GM18499 (cell line): ENCODE measurements at regions not wholly inside any gene's neighbourhood (a gene's known extent, or its start where the extent isn't known, plus 50 kb on each side); places are given as distances from the start of the nearest gene placed in this dataset.

Experiments
- ATAC-seq: cut with Tn5 transposase; IDR thresholded peaks from one replicate; pipeline ENCODE4 v1.9.1; 2021; ENCODE audit warnings: moderate number of reproducible peaks; ENCODE audit not compliant: insufficient read depth, unreplicated experiment

DNA sequence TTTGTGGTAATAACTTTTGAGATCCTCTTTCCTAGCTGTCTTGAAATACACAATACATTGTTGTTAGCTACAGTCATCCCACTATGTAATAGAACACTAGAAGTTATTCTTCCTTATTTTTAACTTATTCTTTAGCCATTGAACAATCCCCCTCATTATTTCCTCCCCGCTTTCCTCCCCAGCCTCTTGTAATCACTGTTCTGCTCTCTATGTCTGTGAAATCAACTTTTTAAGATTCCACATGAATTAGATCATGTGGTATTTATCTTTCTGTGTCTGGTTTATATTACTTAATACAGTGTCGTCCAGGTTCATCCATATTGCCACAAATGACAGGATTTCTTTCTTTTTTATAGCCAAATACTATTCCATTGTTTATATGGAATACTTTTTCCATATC, 72.9 kb downstream of the SLC10A2 start:
- ATAC-seq: no peak

DNA sequence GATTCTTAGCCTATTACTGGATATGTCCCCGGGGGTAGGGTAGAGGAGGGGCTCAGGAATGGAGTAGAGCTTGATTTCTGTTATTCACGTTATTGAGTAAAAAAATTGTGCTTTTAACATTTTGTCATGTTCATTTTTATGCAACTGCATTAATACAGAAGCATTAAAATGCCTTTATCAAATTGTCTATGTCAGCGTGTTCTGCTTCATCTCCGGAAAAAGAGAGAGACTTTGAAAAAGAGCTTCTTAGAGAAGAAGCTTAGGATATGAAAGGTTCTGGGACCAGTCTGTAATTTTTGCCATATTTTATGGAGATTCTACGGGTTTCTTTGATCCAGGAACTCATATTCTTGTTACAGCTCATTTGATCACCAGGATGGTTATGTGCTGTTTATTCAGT, 82.0 kb downstream of the SLC10A2 start:
- ATAC-seq: no peak

DNA sequence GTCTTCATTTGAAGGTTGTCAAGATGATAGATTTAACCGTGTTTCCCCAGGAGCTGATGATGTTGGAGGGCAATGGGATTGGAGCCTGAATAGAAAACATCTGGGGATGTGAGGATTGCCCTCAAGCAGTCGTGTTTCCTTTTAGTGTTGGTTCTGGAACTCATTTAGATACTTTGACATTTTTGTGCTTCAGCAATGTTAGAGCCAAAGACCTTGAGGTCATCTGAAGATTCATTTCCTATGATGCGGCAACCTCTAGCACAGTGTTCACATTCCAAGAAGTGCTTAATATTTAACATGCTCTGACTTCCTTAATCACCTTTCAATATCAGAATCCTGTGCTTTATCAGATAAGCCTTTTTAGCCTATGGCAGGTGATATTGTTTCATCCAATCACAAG, 82.7 kb downstream of the SLC10A2 start:
- no peak for ATAC-seq

DNA sequence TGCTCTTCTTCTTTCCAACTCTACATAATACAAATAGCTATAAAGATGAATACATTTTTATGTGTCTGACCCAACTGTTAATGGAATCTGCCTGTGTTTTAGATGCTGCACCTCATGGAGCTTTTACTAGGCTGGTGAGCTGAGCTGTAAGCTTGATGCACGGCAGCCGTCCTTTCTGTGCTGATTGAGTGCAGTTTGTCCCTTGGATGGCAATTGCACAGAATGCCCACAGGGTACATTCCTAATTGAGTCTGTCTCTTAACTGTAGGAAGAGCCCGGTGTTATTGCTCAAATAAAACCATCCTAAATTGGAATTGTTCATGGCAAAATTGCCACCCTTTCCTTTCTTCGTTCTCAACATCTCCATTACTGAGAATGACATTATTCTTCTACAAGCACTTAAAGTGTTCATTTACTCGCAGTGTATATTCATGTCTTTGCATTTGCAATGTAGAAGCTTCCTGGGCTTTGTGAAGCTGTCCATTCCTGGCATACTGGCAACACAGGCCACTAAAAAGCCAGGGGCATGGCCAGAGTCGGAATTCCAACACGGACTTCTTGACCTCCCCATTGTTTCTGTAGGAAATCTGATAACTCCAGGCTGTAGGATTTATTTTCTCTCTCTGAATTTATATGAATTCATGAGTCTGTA, 85.8 kb downstream of the SLC10A2 start:
- ATAC-seq: no peak

DNA sequence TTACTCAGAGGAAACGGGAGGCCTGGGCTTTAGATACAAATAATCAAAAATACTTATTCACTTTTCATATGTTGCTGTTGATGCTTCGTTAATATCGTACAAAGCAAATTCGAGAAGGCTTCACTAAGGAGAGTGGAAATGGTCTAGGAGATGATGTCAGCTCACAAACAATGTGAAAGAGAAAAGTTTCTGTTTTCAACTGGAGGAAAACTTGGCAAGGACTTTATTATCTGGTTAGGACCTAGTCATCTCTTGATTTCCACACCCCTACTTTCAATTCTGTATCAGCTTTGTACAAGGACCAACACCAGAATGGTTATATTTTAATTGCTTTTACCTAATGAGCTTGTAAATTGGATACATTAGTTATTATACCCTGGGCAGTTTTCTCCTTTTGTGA, 88.0 kb downstream of the SLC10A2 start:
- ATAC-seq: no peak

DNA sequence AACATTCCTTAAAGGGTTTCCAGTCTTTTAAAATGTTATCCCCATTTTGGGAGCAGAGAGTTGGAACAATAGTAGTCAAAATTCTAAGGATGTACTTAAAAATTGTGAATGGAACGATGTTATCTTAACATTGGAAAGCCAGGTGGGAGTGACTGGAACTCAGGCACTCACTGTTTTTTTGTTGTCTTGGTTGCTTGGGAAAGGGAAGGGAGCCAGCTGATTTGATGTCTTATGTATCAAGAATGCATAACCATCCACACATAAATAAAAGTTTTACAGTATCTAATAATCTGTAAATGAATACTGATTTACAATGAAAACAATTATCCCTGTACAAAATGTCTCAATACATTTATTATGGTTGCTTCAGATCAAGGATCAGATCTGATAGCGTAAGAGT, 88.7 kb downstream of the SLC10A2 start:
- no peak for ATAC-seq

DNA sequence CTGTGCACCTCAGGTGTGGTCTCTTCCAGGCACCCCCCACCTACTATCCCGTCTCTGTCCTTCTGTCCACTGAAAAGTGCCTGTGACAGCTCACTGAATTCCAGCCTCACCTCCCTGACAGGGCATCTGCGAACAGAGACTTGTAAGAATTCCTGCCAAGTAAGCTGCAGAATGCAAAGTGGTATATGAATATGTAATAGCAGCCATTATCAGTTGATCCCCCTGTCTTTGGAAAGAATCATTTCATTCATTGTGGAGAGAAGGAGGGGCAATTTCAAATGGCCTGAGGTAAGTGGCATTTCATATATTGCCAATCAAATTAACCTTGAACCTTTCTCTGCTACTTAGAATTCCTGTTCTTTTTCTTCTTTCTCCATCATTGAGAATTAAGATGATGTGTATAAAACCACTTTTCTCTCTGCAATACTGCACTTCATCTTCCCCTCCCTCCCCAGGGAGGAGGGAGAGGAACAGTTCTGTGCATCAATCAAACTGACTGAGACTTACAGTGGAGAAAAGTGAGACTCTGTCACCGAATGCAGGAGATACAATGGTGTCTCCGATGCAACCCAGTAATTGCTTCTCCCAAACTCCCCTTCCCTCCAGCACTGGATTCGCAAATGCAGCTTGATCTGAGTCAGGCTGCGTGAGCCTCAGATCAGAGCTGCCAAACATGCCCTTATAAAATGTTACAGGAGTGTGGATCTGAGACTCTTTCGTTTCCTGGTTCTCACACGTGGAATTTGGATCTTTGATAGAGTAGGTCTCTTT, 91.7 kb downstream of the SLC10A2 start:
- ATAC-seq: no peak

DNA sequence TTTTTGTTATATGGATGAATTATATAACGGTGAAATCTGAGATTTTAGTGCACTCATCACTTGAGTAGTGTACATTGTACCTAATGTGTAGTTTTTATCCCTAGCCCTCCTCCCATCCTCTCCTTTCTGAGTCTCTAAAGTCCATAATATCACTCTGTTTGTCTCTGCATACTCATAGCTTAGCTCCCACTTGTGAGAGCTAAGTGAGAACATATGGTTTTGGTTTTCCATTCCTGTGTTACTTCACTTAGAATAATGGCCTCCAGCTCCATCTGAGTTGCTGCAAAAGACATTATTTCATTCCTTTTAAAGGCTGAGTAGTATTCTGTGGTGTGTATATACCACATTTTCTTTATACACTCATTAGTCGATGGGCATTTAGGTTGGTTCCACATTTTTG, 94.0 kb downstream of the SLC10A2 start:
- ATAC-seq: no peak

DNA sequence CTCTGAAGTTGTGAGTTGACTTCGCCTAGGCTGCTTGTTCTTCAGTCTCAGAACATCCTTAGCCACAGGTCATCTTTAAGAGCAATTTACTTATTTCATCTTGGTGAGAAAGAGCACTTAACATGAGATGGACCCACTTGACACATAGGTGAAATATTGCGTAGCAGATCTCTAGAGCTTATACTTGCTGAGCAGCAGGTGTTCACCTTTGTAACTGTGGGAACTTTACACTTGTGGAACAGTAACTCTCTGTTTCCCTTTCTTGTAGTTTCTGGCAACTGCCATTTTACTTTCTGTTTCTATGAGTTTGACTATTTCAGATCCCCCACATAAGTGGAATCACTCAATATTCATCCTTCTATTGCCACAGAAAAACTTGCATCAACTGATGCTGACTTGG, 95.7 kb downstream of the SLC10A2 start:
- ATAC-seq: peak; percentile 98

DNA sequence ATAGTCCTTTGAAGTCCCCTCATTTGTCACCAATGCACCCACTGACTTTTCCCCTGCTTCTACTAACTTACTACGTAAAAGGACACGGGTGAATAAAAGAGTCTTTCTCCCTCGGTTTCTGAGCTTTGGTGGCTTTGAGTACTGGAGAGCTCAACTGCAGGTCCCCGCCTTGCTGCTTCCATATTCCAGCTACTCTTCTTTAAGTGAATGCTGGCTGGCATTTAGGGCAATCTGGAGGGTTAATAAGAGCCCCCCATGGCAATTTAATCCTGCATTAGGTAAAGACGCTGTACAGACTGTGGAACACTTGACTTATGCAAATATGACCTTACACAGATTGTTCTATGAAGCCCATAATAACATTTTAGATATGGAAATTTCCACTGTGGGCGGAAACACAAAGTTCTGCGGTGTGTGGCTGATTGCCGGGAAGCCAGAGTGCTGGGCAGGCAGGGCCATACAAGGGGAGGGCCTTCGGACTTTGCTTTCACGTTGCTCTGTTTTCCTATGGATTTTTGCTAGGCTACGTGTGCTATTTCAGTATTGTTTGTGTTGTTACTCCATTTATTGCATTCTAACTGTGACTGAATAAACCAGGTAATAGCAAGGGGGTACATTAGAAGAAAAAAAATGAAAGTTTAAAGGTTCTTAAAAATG, 97.5 kb downstream of the SLC10A2 start:
- no peak for ATAC-seq

DNA sequence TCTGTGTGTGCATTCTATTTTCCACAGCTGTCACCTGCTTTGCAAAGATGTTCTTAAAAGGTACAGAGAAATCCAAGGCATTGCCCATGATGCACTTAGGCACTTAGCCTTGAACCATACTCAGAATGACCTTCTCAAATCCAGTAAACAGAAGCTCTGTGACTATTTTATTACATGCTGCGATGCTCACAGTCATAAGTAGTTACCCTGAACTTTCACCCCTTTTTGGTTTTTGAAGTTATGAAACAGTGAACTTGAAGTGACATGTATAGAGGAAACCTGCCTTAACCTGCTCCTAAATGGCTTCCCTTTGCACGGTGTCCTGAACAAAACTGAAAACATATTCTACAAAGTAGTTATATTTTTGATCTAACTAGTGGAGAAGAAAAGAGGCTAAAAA, 100.4 kb downstream of the SLC10A2 start:
- no peak for ATAC-seq

DNA sequence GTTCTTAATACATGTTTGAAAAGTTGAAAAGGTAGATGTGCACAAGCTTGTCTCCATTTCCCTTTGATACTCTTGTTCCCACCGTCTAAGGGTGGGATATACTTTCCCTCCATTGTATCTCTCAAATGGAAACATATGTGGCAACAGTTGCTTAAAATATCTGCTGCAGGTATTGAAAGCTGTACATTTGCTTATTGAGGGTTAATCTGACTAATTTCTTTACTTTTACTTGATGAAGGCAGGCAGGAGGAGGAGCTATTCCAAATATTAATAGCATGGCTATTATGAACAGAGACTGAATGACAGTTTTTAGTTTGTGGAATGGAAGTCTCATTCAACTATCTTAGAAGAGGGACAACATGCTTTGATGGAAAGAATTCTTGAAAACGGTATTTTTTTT, 103.8 kb downstream of the SLC10A2 start:
- no peak for ATAC-seq

DNA sequence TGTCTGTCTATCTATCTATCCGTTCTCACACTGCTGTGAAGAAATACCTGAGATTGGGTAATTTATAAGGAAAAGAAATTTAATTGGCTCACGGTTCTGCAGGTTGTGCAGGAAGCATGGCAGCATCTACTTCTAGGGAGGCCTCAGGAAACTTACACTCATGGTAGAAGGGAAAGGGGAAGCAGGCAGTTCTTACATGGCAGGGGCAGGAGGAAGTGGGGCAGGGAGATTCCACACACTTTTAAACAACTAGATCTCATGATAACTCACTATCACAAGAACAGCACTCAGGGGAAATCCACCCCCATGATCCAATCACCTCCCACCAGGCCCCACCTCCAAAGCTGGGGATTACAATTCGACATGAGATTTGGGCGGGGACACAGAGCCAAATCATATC, 105.3 kb downstream of the SLC10A2 start:
- no peak for ATAC-seq

DNA sequence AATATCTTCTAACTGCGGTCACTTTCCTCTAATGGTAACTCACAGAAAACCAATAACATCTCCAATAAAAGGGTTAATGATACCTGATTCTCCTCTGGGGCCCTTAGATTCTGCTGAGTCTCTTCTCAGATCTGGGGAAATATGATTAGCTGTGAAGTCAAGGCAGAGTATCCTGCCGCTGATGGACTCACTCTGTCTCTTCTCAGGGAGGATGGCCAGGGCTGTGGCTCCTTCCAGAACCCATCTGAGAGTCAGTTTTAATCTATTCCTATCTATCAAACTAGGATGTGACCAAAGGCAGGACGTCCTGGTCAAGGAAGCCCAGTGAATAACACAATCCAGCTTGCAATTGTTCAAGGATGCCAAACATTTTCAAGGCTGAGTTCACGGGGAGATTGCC, 109.8 kb downstream of the SLC10A2 start:
- no peak for ATAC-seq

DNA sequence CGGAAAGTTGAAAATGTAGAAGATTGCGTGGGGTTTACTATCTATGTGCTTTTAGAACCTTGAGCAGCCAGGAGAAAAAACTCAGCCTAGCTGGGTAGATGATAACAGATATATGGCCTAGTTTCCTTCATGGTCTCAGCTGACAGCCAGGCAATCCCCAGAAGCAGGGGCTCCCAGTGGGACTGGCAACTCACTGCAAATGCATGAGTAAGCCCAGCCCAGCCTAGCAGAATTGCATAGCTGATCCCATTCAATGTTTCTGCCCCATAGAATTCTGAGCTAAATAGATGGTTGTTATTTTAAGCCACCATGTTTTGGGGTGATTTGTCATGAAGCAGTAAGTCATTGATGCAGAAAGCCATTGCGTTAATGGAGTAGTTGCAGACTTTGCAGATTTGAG, 108.5 kb downstream of the ERCC5 start:
- ATAC-seq: no peak

DNA sequence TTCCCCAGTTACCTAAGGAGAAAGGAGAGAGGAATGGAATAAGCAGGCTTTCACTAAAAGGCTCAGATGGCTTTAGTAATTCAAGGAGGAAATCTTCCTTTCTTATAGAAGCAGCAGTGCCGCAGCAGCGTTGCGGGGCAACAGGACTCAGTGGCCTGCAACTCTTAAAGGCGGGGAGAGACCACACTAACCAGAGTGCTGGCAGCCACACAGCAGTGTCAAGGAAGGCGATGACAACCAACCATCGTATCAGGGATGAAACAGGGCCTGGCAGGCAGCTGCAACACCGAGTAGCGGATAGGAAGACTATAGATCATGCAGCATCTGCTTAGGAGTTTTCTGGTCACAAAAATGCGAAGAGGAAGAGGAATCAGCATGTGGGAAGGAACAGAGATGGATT, 106.0 kb downstream of the ERCC5 start:
- ATAC-seq: no peak

DNA sequence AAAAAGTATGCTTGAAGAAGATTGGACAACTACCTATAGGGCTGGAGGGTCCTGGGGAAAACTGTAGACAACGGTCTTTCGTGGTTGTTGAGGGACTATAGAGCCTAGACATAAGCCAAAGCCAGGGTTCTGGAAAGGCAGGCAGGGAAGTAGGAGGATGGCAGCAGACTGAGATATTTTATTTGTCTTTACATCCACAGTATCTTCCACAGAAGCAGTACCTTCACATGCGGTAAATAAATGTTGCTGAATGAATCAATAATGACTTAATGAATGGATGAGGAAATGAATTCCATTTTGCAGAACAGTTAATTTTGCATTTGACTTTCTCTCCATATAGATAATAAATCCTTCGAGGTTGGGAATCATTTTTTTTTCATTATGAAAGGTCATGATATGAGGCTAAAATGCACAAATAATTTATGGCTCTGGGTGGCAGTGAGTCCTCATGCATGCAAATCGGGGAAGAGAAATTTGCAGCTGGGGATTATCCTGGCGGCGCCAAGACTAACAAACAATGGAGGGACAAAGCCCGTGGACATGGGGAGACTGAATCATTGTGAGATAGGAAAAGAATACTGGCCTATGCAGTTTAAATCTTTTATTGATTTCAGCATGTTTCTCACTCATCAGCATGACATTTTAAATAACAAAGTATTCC, 102.0 kb downstream of the ERCC5 start:
- ATAC-seq: no peak

DNA sequence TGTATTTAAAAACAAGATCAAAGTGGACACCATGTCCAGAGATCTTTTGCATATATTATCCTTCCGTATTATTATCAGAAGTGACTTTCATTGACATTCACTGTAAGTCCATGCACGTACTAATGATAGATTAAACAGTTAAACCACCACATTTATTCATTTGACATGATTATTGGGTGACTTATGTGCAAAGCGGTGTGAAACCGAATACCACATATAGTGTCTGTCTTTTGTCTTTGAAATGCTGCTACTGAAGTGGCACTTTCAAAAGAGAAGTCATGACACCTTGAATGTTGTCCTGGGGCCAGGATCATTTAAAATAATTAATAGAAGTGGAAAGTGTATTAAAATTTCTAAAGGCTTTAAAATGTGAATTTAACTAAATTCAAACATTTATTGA, 100.1 kb downstream of the ERCC5 start:
- ATAC-seq: no peak

DNA sequence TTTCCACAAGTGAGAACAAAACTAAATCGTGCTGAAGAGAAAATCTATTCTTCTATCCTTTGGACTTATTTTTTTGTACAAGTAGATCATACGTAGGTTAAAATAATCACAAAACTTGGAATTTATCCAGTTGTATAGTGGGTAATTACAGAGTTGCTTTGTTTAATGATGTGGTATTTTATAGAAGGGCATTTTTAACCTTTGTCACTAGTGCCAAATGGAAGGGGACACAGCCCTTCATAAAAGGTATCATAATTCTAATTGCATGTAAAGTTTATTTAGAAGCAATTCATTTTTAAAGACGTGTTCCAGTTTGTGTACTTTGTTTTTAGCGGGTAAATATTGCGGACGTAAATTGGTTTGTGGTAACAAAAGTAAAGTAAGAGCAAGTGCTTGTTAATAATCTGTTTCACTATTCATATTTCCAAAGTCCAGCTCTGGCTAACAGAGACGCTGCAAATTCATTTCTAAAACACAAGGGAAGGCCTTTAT, 99.5 kb downstream of the ERCC5 start:
- ATAC-seq: no peak

DNA sequence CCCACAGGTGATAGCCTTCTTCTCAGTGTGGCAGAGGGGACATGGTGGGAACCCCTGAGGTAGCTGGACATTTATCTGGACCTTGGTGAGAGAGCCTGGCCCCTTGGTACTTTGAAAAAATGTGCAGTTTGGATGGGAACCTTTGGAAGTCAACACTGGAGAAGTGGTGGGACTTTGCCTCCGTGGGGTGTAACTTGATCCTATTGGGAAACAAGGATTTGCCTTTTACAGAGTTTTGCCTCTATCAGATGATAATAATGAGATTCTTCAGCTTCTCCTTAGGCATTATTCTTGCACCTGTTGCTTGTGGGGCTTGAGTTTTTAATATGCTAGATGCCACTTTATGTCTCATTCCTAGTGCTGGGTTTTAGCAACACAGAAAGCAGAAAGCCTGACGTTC, 99.0 kb downstream of the ERCC5 start:
- no peak for ATAC-seq

DNA sequence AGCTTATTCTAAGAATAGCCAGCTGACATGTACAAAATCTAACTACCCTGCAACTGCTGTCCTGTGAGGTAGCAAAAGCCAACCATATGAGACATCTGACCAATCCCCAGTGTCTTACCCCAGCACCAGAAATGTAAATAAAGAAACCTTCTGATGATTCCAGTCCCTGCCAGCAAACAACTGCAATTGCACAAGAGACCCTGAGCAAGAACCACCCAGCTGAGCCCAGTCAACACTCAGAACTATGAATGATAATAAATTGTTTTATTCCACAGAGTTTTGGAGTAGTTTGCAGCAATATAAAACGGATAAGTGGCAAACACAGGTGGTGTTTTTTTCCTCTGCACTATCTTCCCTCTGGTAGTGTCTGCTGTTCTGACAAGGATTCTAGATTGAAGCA, 94.9 kb downstream of the ERCC5 start:
- ATAC-seq: no peak
